HEK293T (cell line): ENCODE measurements at regions not wholly inside any gene's neighbourhood (a gene's known extent, or its start where the extent isn't known, plus 50 kb on each side); places are given as distances from the start of the nearest gene placed in this dataset.

Experiments used
- CTCF ChIA-PET: fragments of 350-600 bp; formaldehyde crosslinking; extraction: SDS; loops from one replicate; lab custom pipeline; 2021; ENCODE audit warnings: antibody characterized with exemption, inconsistent platforms; lab: Yijun Ruan, JAX
- POLR2A ChIA-PET: fragments of 350-600 bp; formaldehyde crosslinking; extraction: SDS; loops from one replicate; lab custom pipeline; 2020; ENCODE audit warnings: antibody characterized with exemption, inconsistent platforms; lab: Yijun Ruan, JAX
- DNase-seq: peaks from one replicate; pipeline ENCODE4 v3.0.0; 2012; ENCODE audit warnings: mixed read lengths; ENCODE audit errors: extremely low spot score
- ARNT ChIP-seq: fragments of 450-650 bp; IDR thresholded peaks from 2 replicates; pipeline ENCODE4 v1.6.1; 2017; ENCODE audit warnings: mild to moderate bottlenecking
- BHLHE40 ChIP-seq: fragments of 450-650 bp; IDR thresholded peaks from 2 replicates; pipeline ENCODE4 v1.6.1; 2016; ENCODE audit warnings: mild to moderate bottlenecking, moderate library complexity, borderline replicate concordance
- CTBP1 ChIP-seq: fragments of 450-650 bp; IDR thresholded peaks from 2 replicates; pipeline ENCODE4 v1.6.1; 2016; ENCODE audit warnings: borderline replicate concordance
- ELF4 ChIP-seq: fragments of 450-650 bp; IDR thresholded peaks from 2 replicates; pipeline ENCODE4 v1.6.1; 2017; ENCODE audit warnings: antibody characterized with exemption
- FOXA1 ChIP-seq: fragments of 450-650 bp; IDR thresholded peaks from 2 replicates; pipeline ENCODE4 v1.6.1; 2016; ENCODE audit warnings: mild to moderate bottlenecking
- FOXK2 ChIP-seq: fragments of 450-650 bp; IDR thresholded peaks from 2 replicates; pipeline ENCODE4 v1.6.1; 2016; ENCODE audit warnings: mild to moderate bottlenecking
- FOXM1 ChIP-seq: fragments of 450-650 bp; IDR thresholded peaks from 2 replicates; pipeline ENCODE4 v1.6.1; 2017; ENCODE audit warnings: mild to moderate bottlenecking, borderline replicate concordance
- HDGF ChIP-seq: fragments of 450-650 bp; IDR thresholded peaks from 2 replicates; pipeline ENCODE4 v1.6.1; 2017; ENCODE audit warnings: antibody characterized with exemption, borderline replicate concordance
- L3MBTL2 ChIP-seq: fragments of 450-650 bp; conservative IDR thresholded peaks from 2 replicates; pipeline ENCODE4 v1.6.1; 2016; ENCODE audit warnings: mild to moderate bottlenecking
- LEF1 ChIP-seq: fragments of 450-650 bp; IDR thresholded peaks from 2 replicates; pipeline ENCODE4 v1.6.1; 2017; ENCODE audit warnings: mild to moderate bottlenecking, borderline replicate concordance
- NFRKB ChIP-seq: fragments of 450-650 bp; IDR thresholded peaks from 2 replicates; pipeline ENCODE4 v1.6.1; 2016; ENCODE audit warnings: mild to moderate bottlenecking, moderate library complexity
- SP1 ChIP-seq: fragments of 450-650 bp; IDR thresholded peaks from 2 replicates; pipeline ENCODE4 v1.6.1; 2017
- SUZ12 ChIP-seq: fragments of 450-650 bp; IDR thresholded peaks from 2 replicates; pipeline ENCODE4 v1.6.1; 2016; ENCODE audit warnings: mild to moderate bottlenecking
- TARDBP ChIP-seq: fragments of 450-650 bp; IDR thresholded peaks from 2 replicates; pipeline ENCODE4 v1.6.1; 2016
- ZNF384 ChIP-seq: fragments of 450-650 bp; IDR thresholded peaks from 2 replicates; pipeline ENCODE4 v1.6.1; 2016
- TF ChIP-seq, protein P1 (sequence below): fragments of 450-650 bp; IDR thresholded peaks from 2 replicates; pipeline ENCODE4 v1.6.1; 2016

DNA sequence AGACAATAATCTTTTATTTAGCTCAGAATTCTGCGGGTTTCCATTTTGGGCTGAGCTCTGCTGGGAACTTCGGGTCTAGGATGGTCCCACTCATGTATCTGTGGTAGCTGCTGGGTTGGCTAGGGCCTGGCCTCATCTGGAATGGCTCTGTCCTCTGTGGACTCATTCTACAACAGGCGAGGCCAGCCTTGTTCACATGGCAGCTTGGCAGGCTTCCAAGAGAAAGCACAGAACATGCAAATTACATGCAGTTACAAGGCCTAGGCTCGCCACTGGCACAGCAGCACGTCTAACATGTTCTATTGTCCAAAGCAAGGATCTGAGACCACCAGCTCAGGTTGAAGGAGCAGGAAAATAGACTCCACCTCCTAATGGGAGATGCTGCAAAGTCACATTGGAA lies 431.4 kb downstream of the PDCD6IP start:
- POLR2A ChIA-PET = no interaction called here
- no peak for DNase-seq
- CTCF ChIA-PET = no interaction called here
- TF ChIP-seq LEF1 (no peak), ZNF384 (no peak), L3MBTL2 (no peak), ELF4 (no peak), SUZ12 (no peak), CTBP1 (no peak), HDGF (no peak), ARNT (no peak), FOXK2 (no peak), BHLHE40 (no peak), NFRKB (no peak), TARDBP (no peak), FOXM1 (no peak), FOXA1 (no peak)
- TF ChIP-seq, protein P1, sequence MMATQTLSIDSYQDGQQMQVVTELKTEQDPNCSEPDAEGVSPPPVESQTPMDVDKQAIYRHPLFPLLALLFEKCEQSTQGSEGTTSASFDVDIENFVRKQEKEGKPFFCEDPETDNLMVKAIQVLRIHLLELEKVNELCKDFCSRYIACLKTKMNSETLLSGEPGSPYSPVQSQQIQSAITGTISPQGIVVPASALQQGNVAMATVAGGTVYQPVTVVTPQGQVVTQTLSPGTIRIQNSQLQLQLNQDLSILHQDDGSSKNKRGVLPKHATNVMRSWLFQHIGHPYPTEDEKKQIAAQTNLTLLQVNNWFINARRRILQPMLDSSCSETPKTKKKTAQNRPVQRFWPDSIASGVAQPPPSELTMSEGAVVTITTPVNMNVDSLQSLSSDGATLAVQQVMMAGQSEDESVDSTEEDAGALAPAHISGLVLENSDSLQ = no peak

GRCh38 chr3:34235096-34235495 lies 436.7 kb downstream of the PDCD6IP start:
- ChIA-PET CTCF (no interaction called here), POLR2A (no interaction called here)
- no peak for DNase-seq
- no peak for TF ChIP-seq FOXK2
- TF ChIP-seq TARDBP = no peak

DNA sequence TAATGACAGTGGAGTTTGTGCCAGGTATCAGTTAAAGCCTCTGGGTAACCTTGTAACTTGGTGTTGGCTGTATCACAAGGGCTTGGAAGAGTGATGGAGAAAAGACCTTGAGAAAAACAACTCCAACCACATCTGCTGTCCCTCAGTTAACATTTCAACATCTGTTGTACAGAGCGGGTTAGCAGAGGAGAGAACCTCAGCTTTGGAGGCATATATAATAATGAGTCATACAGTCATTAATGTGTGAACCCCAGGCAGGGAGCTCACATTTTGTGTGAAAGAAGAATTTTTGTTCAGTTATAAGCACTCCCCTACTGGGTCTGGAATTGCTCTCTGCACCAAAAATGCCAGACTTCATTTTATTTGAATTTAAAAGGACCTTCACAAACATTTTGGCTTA lies 439.5 kb downstream of the PDCD6IP start:
- CTCF ChIA-PET = no interaction called here
- no peak for TF ChIP-seq FOXA1
- no peak for TF ChIP-seq L3MBTL2
- TF ChIP-seq ZNF384 = no peak
- TF ChIP-seq LEF1 = no peak
- TF ChIP-seq HDGF = no peak
- no peak for TF ChIP-seq TARDBP
- TF ChIP-seq SP1 = no peak
- TF ChIP-seq ARNT = no peak
- TF ChIP-seq FOXM1 = no peak
- DNase-seq = no peak
- POLR2A ChIA-PET = no interaction called here

DNA sequence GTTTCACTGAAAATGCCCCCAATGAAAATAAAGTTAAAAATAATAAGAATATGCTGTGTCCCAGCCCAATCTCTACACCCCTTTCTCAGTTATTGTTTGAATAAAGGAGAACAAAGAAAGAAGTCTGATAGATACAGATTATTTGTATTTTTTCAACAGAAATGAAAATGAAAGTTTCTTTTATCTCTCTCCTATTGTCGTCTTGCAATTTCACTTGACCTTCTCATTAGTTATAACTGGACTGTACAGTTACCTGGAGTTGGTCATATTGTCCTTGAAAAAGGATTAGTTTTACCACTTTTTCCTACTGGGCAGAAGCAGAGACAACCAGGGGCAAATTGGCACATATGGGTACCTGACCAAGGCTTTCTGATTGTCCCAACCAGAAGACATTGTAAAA lies 440.0 kb downstream of the PDCD6IP start:
- no peak for DNase-seq
- no peak for TF ChIP-seq FOXK2
- TF ChIP-seq FOXA1 = no peak
- TF ChIP-seq CTBP1 = no peak
- no peak for TF ChIP-seq L3MBTL2
- no peak for TF ChIP-seq ZNF384
- TF ChIP-seq FOXM1 = no peak
- no peak for TF ChIP-seq HDGF
- ChIA-PET CTCF (no interaction called here), POLR2A (no interaction called here)

DNA sequence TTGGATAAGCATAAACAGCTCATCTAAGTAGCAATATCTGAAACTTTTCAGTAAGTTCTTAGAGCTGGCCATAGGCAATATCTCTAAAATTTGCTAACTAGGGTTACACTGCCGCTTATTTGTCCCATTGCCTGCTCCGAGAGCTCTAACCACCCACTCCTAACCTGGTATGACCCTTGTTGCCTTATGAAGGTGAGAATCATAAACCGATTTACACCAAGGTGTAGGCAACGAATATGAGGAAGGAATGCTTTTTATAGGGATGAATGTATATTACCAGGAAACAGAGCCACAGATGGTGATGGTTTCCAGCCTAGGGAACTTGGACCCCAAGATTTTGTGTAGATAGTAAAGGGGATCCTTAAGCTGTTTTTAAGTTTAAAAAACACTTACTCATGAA lies 440.9 kb downstream of the PDCD6IP start:
- TF ChIP-seq ZNF384 = no peak
- no peak for TF ChIP-seq SP1
- no peak for TF ChIP-seq BHLHE40
- TF ChIP-seq FOXM1 = no peak
- CTCF ChIA-PET = interaction anchor here (1.4 kb wide), 1 partner anchor 22 kb away, joined by 3 read pairs; no protein-coding TSS in a partner anchor
- POLR2A ChIA-PET = no interaction called here
- no peak for DNase-seq

DNA sequence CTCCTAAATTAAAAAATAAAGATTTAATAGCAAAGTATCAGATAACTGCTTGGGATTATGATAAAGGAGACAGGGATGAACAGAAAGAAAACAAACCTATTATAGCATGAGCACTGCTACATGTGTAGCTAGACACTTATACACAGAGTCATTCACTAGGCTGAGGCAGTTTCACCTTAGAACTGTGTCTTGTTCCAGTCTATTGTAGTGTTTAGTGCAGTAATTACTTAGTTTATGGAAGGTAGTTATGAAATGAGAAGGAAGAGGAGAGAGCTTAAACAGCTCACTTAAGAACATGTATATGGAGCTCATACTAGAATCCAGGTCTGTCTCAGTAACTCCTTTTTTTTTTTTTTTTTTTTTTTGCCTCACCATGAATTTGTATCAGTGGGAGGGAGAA lies 441.4 kb downstream of the PDCD6IP start:
- no peak for TF ChIP-seq BHLHE40
- CTCF ChIA-PET = interaction anchor here (1.4 kb wide), 1 partner anchor 21 kb away, joined by 3 read pairs; no protein-coding TSS in a partner anchor
- POLR2A ChIA-PET = no interaction called here
- DNase-seq = no peak

- ChIA-PET CTCF (interaction anchor here (1.3 kb wide), 1 partner anchor 13 kb away, joined by 5 read pairs; no protein-coding TSS in a partner anchor), POLR2A (no interaction called here)
- DNase-seq = no peak
- TF ChIP-seq L3MBTL2 = no peak
- no peak for TF ChIP-seq FOXA1
- no peak for TF ChIP-seq TARDBP
- no peak for TF ChIP-seq ZNF384
- TF ChIP-seq NFRKB = no peak
- TF ChIP-seq SUZ12 = no peak
- TF ChIP-seq FOXK2 = no peak
- TF ChIP-seq, protein P1 = no peak
Observed at GRCh38 chr3:34247401-34247800, 449.0 kb downstream of the PDCD6IP start.

DNA sequence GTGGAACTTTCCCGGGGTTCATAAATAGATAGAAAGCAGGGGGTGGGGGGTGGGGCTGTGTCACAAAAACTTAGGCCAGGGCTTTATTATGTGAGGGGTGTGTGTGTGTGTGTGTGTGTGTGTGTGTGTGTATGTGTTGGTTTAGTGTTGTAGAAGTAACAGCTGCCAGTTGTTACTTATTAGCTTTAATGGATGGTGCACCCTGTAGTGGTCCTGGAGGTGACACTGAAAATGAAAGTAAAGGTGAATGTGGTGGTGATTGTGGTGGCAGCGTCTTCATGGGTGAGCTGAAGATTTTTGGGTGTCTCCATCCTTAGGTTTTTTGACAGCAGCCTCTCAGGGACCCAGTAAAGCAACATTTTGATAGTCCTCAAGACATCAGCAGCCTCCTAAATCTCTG lies 449.9 kb downstream of the PDCD6IP start:
- TF ChIP-seq HDGF (no peak), ARNT (no peak), ELF4 (no peak)
- no peak for DNase-seq
- CTCF ChIA-PET = interaction anchor here (1.2 to 1.3 kb wide), 2 partner anchors 12 kb away, joined by 5 read pairs; no protein-coding TSS in a partner anchor
- POLR2A ChIA-PET = no interaction called here

DNA sequence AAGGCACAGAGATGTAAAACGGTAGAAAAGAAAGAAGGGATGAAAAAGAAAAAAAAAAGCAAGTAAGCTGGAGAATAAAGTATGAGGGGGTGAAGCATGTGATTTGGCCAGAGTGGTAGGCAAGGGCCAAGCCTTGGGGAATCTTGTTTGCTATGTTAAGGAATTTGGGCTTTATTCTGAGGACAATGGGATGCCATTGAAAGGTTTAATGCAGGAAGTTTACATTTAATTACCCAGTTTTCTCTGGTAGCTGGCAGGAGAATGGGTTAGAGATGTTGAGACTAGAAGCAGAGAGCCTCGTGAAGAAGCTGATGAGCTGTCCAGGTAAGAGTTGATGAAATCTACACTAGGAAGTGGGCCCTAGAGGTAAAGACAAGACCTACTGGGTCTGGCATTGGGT lies 455.9 kb downstream of the PDCD6IP start:
- POLR2A ChIA-PET = no interaction called here
- DNase-seq = no peak

More for the DNA sequence above, 455.9 kb downstream of the PDCD6IP start:
- CTCF ChIA-PET = no interaction called here
- TF ChIP-seq CTBP1 (no peak), ZNF384 (no peak), SUZ12 (no peak), SP1 (no peak), FOXM1 (no peak), BHLHE40 (no peak), NFRKB (no peak), LEF1 (no peak), TARDBP (no peak)
- TF ChIP-seq, protein P1 = no peak
